B cell (primary cell): ENCODE measurements at regions not wholly inside any gene's neighbourhood (a gene's known extent, or its start where the extent isn't known, plus 50 kb on each side); places are given as distances from the start of the nearest gene placed in this dataset.

Experiments
- ATAC-seq: fragments of 200-7000 bp; cut with Tn5 transposase; one replicate; pipeline ENCODE4 v1.10.0; 2021; ENCODE audit warnings: low read depth, mild to moderate bottlenecking, moderate number of reproducible peaks, moderate library complexity
- CTCF ChIA-PET: fragments of 350-600 bp; sonication (Branson Sonifier 250); formaldehyde crosslinking; loops from one replicate; lab custom pipeline; 2021; ENCODE audit warnings: antibody characterized with exemption, inconsistent platforms; lab: Charles Lee
- POLR2A ChIA-PET: fragments of 350-600 bp; sonication (Branson Sonifier 250); formaldehyde crosslinking; loops from one replicate; lab custom pipeline; 2021; ENCODE audit warnings: antibody characterized with exemption; lab: Charles Lee
- DNase-seq: peaks from one replicate; pipeline ENCODE4 v3.0.0; 2013
- H2AFZ ChIP-seq: 2 replicates; pipeline ENCODE4 v1.6.1; 2012; ENCODE audit warnings: mild to moderate bottlenecking, low read depth, low read length; ENCODE audit not compliant: insufficient read depth, poor library complexity, severe bottlenecking
- H3K27ac ChIP-seq, 2 donors: 1 replicate in 1 of 2; 2 replicates in 1 of 2; pipeline ENCODE4 v1.5.1; 2012 to 2013; ENCODE audit warnings: low read length in 2 of 2, mild to moderate bottlenecking in 2 of 2, moderate library complexity in 1 of 2
- H3K27me3 ChIP-seq, 4 experiments: fragments of 200-600 bp in 1 of 4; sonication (generic) in 1 of 4; replicated peaks in 1 of 4; 1 replicate in 2 of 4; 2 replicates in 2 of 4; pipeline versions ENCODE4 v1.6.1 to v1.7.0; 2013 to 2016; ENCODE audit warnings: low read length in 3 of 4, mild to moderate bottlenecking in 2 of 4, mixed read lengths in 1 of 4, moderate library complexity in 1 of 4; ENCODE audit not compliant: insufficient read depth in 4 of 4, control insufficient read depth in 3 of 4; ENCODE audit errors: control extremely low read depth in 1 of 4
- H3K36me3 ChIP-seq, 2 experiments: replicated peaks in 1 of 2; 1 replicate in 1 of 2; 2 replicates in 1 of 2; pipeline versions ENCODE4 v1.6.1 to v1.7.1; 2013; ENCODE audit warnings: low read length in 1 of 2; ENCODE audit not compliant: insufficient read depth in 2 of 2, control insufficient read depth in 1 of 2; ENCODE audit errors: control extremely low read depth in 1 of 2, extremely low read depth in 1 of 2
- H3K4me1 ChIP-seq, 2 donors: fragments of 200-600 bp in 1 of 2; sonication (generic) in 1 of 2; 1 replicate in 1 of 2; 2 replicates in 1 of 2; pipeline versions ENCODE4 v1.5.1 to v1.6.1; 2013 to 2017; ENCODE audit warnings: low read length in 2 of 2; ENCODE audit not compliant: control insufficient read depth in 2 of 2, insufficient read depth in 2 of 2
- H3K4me2 ChIP-seq: replicated peaks from 2 replicates; pipeline ENCODE3; 2012; ENCODE audit warnings: mild to moderate bottlenecking, low read depth, low read length; ENCODE audit not compliant: poor library complexity, severe bottlenecking
- H3K4me3 ChIP-seq, 5 experiments: fragments of 200-600 bp in 1 of 5; sonication (generic) in 1 of 5; 1 replicate in 3 of 5; 2 replicates in 2 of 5; pipeline versions ENCODE4 v1.5.1 to v1.7.0; 2011 to 2016; ENCODE audit warnings: low read length in 4 of 5, mild to moderate bottlenecking in 4 of 5, low read depth in 2 of 5, control low read depth in 1 of 5, moderate library complexity in 1 of 5; ENCODE audit not compliant: insufficient read depth in 1 of 5; ENCODE audit errors: control extremely low read depth in 1 of 5, extremely low read depth in 1 of 5
- H3K79me2 ChIP-seq: fragments of 200-600 bp; sonication (generic); one replicate; pipeline ENCODE4 v1.6.0; 2016; ENCODE audit warnings: low read length; ENCODE audit not compliant: control insufficient read depth, insufficient read depth
- H3K9ac ChIP-seq: fragments of 200-600 bp; sonication (generic); 2 replicates; pipeline ENCODE4 v1.6.1; 2017; ENCODE audit warnings: mild to moderate bottlenecking, low read length, moderate library complexity
- H3K9me3 ChIP-seq, 3 donors: one replicate each; pipeline versions ENCODE4 v1.6.1 to v1.7.1; 2013; ENCODE audit warnings: low read length in 2 of 3; ENCODE audit not compliant: control insufficient read depth in 2 of 3, insufficient read depth in 1 of 3; ENCODE audit errors: control extremely low read depth in 1 of 3
- H4K20me1 ChIP-seq: 2 replicates; pipeline ENCODE4 v1.6.0; 2012; ENCODE audit warnings: mild to moderate bottlenecking, low read length; ENCODE audit not compliant: insufficient read depth, control insufficient read depth, poor library complexity, severe bottlenecking
- H3K27ac Mint-ChIP-seq: one replicate; pipeline ENCODE4 v1.8.0; 2021; ENCODE audit warnings: mixed read lengths
- H3K27me3 Mint-ChIP-seq: one replicate; pipeline ENCODE4 v1.8.0; 2021; ENCODE audit warnings: mixed read lengths
- H3K4me1 Mint-ChIP-seq: one replicate; pipeline ENCODE4 v1.8.0; 2021; ENCODE audit warnings: mixed read lengths
- H3K4me3 Mint-ChIP-seq: one replicate; pipeline ENCODE4 v1.8.0; 2021; ENCODE audit warnings: mixed read lengths
- H3K9me3 Mint-ChIP-seq: one replicate; pipeline ENCODE4 v1.8.0; 2022; ENCODE audit warnings: mixed read lengths; ENCODE audit not compliant: insufficient read depth
- EZH2 ChIP-seq: IDR thresholded peaks from 2 replicates; pipeline ENCODE4 v1.6.1; 2012; ENCODE audit warnings: borderline replicate concordance, low read depth, mild to moderate bottlenecking, moderate library complexity, low read length; ENCODE audit not compliant: insufficient read depth, poor library complexity, severe bottlenecking
- whole genome bisulfite sequencing: methylation state at CpG from one replicate; pipeline ENCODE4 v1.1.5; 2013; ENCODE audit warnings: missing lambda C conversion rate; ENCODE audit not compliant: insufficient coverage; 5-methylcytosine and 5-hydroxymethylcytosine counted together
- intact Hi-C: fragments of 100-400 bp; cut with micrococcal nuclease; formaldehyde crosslinking; loops from one replicate; pipeline ENCODE4 v1.10.0; 2022
- TF ChIP-seq, protein P1 (sequence below): fragments of 200-600 bp; IDR thresholded peaks from one replicate; pipeline ENCODE4 v1.8.0; 2022; ENCODE audit warnings: antibody characterized with exemption, mild to moderate bottlenecking

DNA sequence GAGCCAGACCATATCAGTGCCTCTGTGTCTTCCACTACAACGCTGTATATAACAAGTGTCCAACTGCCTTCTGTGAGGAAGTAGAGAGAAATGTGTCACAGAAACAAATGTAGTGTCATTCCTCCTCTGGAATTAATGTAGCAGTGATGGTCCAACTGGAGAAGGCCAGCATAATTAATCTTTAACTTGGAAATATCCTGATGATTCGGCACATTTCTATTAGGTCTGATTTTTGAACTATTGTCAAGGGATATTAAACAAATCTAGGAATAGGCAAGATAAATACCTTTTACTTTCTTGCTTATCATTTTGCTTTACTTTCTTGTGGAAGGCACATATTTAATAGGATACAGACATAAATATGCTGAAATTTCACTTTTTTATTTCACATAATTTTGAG lies 446.2 kb upstream of the ALCAM start:
- H3K4me3 Mint-ChIP-seq: no peak overlapping the region
- WGBS: no CpG with 5 or more reads among the region's 2 CpGs
- Histone ChIP-seq H3K4me2 (no peak overlapping the region), H3K79me2 (no peaks in the 10 kb centered on the region), H3K9ac (no peak overlapping the region), H3K27me3 (no peaks in the 10 kb centered on the region), H3K27ac (no peak overlapping the region), H3K4me1 (no peaks in the 10 kb centered on the region), H2AFZ (no peak overlapping the region), H3K9me3 (peaks cover 0 to 11% (median 0%) of the 10 kb centered on the region in 3 donors), H4K20me1 (no peaks in the 10 kb centered on the region), H3K36me3 (no peaks in the 10 kb centered on the region), H3K4me3 (no peak overlapping the region)
- peaks cover 7% of the 10 kb centered on the region for H3K9me3 Mint-ChIP-seq
- TF ChIP-seq, protein P1, sequence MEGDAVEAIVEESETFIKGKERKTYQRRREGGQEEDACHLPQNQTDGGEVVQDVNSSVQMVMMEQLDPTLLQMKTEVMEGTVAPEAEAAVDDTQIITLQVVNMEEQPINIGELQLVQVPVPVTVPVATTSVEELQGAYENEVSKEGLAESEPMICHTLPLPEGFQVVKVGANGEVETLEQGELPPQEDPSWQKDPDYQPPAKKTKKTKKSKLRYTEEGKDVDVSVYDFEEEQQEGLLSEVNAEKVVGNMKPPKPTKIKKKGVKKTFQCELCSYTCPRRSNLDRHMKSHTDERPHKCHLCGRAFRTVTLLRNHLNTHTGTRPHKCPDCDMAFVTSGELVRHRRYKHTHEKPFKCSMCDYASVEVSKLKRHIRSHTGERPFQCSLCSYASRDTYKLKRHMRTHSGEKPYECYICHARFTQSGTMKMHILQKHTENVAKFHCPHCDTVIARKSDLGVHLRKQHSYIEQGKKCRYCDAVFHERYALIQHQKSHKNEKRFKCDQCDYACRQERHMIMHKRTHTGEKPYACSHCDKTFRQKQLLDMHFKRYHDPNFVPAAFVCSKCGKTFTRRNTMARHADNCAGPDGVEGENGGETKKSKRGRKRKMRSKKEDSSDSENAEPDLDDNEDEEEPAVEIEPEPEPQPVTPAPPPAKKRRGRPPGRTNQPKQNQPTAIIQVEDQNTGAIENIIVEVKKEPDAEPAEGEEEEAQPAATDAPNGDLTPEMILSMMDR: no peak
- TF ChIP-seq EZH2: no peak
- ChIA-PET POLR2A (no interaction called here), CTCF (no interaction called here)
- DNase-seq (no peak), ATAC-seq (no peak)
- H3K4me1 Mint-ChIP-seq: no peaks in the 10 kb centered on the region
- no peak overlapping the region for H3K27ac Mint-ChIP-seq
- intact Hi-C loops: no loop called here
- H3K27me3 Mint-ChIP-seq: no peaks in the 10 kb centered on the region

GRCh38 chr3:104933972-104934371 lies 432.7 kb upstream of the ALCAM start:
- CTCF ChIA-PET: no interaction called here
- Histone ChIP-seq H3K4me3 (no peak overlapping the region), H3K36me3 (no peaks in the 10 kb centered on the region), H3K27ac (no peak overlapping the region), H3K79me2 (no peaks in the 10 kb centered on the region), H4K20me1 (no peaks in the 10 kb centered on the region), H3K4me1 (no peaks in the 10 kb centered on the region), H3K9me3 (no peaks in the 10 kb centered on the region), H3K4me2 (no peak overlapping the region), H3K9ac (no peak overlapping the region), H2AFZ (no peak overlapping the region), H3K27me3 (no peaks in the 10 kb centered on the region)
- POLR2A ChIA-PET: no interaction called here
- intact Hi-C loops: no loop called here
- Mint-ChIP-seq H3K27me3 (no peaks in the 10 kb centered on the region), H3K4me3 (no peak overlapping the region), H3K27ac (no peak overlapping the region), H3K4me1 (no peaks in the 10 kb centered on the region), H3K9me3 (peaks cover 3% of the 10 kb centered on the region)
- TF ChIP-seq, protein P1: no peak
- TF ChIP-seq EZH2: no peak
- 86% methylated on average over 1 of the region's 3 CpGs for WGBS
- DNase-seq (no peak), ATAC-seq (no peak)
